GM20000 (cell line): ENCODE measurements at regions not wholly inside any gene's neighbourhood (a gene's known extent, or its start where the extent isn't known, plus 50 kb on each side); places are given as distances from the start of the nearest gene placed in this dataset.

Source experiments
- DNase-seq: peaks from one replicate; pipeline ENCODE4 v3.0.0; 2012; ENCODE audit warnings: low spot score
- TF ChIP-seq, protein P1 (sequence below): IDR thresholded peaks from 2 replicates; pipeline ENCODE4 v1.5.1; 2012; ENCODE audit warnings: mild to moderate bottlenecking, control low read depth; ENCODE audit errors: extremely low read depth, missing control alignments

DNA sequence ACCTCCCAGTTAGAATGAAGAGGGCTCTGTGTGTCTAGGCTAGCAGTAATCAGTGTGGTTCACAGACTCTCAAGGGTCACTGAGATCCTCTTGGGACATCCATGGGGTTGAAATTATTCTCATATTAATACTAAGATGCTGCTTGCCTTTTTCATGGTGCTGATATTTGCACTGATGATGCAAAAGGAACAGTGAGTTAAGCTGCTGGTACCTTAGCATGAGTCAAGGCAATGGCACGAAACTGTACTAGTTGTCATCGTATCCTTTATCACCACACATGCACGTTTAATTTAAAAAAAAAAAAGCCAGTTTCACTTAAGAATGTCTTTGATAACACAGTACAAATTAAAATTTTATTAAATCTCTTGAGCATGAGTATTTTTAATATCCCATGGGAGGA, 151.9 kb upstream of the TANK start:
- no peak for DNase-seq
- TF ChIP-seq, protein P1, sequence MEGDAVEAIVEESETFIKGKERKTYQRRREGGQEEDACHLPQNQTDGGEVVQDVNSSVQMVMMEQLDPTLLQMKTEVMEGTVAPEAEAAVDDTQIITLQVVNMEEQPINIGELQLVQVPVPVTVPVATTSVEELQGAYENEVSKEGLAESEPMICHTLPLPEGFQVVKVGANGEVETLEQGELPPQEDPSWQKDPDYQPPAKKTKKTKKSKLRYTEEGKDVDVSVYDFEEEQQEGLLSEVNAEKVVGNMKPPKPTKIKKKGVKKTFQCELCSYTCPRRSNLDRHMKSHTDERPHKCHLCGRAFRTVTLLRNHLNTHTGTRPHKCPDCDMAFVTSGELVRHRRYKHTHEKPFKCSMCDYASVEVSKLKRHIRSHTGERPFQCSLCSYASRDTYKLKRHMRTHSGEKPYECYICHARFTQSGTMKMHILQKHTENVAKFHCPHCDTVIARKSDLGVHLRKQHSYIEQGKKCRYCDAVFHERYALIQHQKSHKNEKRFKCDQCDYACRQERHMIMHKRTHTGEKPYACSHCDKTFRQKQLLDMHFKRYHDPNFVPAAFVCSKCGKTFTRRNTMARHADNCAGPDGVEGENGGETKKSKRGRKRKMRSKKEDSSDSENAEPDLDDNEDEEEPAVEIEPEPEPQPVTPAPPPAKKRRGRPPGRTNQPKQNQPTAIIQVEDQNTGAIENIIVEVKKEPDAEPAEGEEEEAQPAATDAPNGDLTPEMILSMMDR, result no peak

DNA sequence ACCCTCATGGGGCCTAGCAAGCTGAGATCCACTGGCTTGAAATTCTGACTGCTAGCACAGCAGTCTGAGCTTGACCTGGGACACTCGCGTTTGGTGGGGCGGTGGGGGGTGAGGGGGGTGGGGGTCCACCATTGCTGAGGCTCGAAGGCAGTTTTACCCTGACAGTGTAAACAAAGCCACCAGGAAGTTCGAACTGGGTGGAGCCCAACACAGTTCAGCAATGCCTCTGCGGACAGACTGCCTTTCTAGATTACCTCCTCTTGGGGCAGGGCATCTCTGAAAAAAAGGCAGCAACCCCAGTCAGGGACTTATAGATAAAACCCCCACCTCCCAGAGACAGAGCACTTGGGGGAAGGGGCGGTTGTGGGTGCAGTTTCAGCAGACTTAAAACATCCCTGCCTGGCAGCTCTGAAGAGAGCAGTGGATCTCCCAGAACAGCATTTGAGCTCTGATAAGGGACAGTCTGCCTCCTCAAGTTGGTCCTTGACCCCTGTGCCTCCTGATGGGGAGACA, 149.7 kb upstream of the TANK start:
- no peak for DNase-seq
- TF ChIP-seq, protein P1, result no peak

DNA sequence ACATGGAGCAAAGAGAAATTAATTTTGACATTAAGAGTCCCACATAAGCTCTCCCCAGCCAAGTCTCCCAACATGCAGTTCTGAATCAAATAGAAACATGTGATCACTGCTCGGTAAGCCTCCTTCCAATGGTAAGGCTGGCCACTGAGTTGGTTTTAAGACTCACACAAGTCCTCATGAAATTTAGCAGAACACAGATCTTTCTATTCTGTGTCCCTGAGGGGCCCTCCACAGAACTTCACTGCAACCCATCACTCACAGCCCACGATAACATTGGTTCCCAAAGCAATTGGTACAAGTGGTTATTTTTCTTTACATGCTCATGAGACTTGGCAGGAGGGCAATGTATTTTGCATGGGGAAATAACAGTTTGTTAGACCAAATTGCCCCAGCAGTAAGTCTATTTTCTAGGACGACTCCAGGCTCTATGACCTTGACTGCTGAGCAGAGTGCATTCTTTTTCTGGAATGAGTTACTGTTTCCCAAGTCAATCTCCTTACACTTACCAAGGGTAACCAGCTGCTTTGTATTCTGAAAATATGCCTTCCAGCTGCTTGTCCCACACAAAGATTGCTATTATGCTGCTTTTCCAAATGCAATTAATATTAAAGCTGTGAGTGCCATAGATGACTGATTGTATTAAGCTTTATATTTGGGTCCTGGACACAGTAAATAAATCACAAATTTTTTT, 142.3 kb upstream of the TANK start:
- no peak for DNase-seq
- TF ChIP-seq, protein P1, result no peak

DNA sequence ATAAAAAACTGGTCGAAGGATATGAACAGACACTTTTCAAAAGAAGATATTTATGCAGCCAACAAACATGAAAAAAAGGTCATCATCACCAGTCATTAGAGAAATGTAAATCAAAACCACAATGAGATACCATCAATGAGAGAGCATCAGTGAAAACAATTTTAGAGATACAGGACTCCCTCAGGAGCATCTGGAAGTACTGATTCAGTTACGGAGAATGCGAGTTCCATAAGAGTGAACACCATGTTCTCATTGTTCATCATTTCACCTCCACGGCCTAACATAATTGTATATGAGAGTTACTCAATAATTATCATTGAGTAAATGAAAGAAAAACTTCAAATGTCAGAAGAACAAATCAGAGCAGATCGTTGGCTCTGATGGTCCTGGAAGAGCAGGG, 140.9 kb upstream of the TANK start:
- TF ChIP-seq, protein P1, result no peak
- DNase-seq, result no peak

DNA sequence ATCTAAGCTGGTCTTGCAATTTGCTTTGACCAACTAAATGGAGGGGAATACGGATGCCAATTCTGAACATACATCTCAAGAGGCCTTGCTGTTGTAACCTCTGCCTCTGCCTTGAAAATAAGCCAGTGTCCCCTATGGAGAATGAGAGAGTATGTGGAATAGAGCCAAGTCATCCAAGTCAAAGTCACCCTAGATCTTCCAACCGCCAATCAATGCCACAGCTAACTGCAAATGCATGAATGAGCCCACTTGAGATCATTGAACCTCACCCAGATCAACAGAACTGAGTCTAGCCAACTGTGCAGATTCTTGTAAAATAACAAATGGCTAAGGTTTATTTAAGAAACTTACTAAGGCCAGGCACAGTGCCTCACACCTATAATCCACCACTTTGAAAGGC, 139.8 kb upstream of the TANK start:
- TF ChIP-seq, protein P1, result no peak
- no peak for DNase-seq

DNA sequence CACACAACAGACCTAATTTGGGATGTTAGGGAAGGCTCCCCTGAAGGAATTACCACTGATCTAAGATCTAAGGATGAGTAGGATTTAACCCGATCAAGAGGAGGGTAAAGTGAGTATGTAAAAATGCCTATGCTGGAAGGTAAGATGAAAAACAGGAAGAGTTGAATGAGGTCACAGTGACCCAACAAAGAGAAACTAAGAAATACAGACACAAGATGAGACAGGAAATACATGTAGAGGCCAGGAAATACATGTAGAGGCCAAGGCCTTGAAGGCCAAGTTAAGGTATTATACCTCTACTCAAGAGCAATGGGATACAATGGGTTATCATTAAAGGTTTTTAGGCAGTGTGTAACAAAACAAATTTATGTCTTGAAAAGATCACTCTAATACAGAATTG, 131.6 kb upstream of the TANK start:
- TF ChIP-seq, protein P1, result no peak
- no peak for DNase-seq

DNA sequence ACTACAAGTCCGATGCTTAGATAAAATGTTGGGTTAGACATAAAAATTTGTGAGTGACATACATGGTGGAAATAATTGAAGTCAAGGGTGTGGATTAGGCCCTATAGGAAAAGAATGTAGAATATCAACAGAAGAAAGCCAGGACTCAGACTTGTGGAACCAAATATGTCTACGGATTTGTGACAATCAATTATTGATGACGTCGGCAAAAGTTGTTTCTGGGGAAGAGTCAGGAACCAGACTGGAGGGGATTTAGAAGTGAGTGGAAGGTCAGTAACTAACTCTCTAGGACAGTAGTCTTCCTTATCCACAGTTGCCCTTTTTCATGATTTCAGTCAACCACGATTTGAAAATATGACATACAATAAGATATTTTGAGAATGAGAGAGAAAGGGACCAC, 130.9 kb upstream of the TANK start:
- TF ChIP-seq, protein P1, result no peak
- DNase-seq, result no peak
